Right atrium auricular region (tissue), 2 donors: ENCODE measurements at regions not wholly inside any gene's neighbourhood (a gene's known extent, or its start where the extent isn't known, plus 50 kb on each side); places are given as distances from the start of the nearest gene placed in this dataset.
A peak's percentile ranks its signal among the peaks of the same experiment; 100 is the strongest.

Source experiments
- DNase-seq: peaks from one replicate; pipeline ENCODE4 v3.0.0-alpha.2; 2019; ENCODE audit warnings: low spot score
- H3K27ac ChIP-seq, 2 donors: fragments of 200-600 bp; sonication (generic); 1 replicate in 1 of 2; 2 replicates in 1 of 2; pipeline ENCODE4 v1.5.1; 2016 to 2019
- H3K27me3 ChIP-seq, 2 donors: fragments of 200-600 bp; sonication (generic); one replicate each; pipeline versions ENCODE4 v1.5.1 to v1.6.0; 2017 to 2019
- H3K36me3 ChIP-seq: fragments of 200-600 bp; sonication (generic); one replicate; pipeline ENCODE4 v1.5.1; 2016
- H3K4me1 ChIP-seq, 2 donors: fragments of 200-600 bp; sonication (generic); one replicate each; pipeline versions ENCODE4 v1.5.1 to v1.6.0; 2017 to 2019
- H3K4me3 ChIP-seq, 2 donors: fragments of 200-600 bp; sonication (generic); 1 replicate in 1 of 2; 2 replicates in 1 of 2; pipeline ENCODE4 v1.5.1; 2017 to 2019; ENCODE audit warnings: mild to moderate bottlenecking in 1 of 2, moderate library complexity in 1 of 2
- H3K9me3 ChIP-seq, 2 donors: fragments of 200-600 bp; sonication (generic); one replicate each; pipeline ENCODE4 v1.5.1; 2019
- CTCF ChIP-seq, 2 donors: fragments of 200-600 bp; sonication (generic); IDR thresholded peaks; one replicate each; pipeline ENCODE4 v1.5.1; 2019; ENCODE audit warnings: antibody characterized with exemption in 2 of 2

- DNase-seq: no peak
- H3K4me3 ChIP-seq: no peak overlapping the region
- H3K36me3 ChIP-seq: peaks cover 58% of the 10 kb centered on the region
- TF ChIP-seq CTCF (IDR thresholded peaks at IDR 0.05): no peak
- H3K4me1 ChIP-seq: peaks cover 0 to 31% of the 10 kb centered on the region in 2 donors
- no peaks in the 10 kb centered on the region for H3K9me3 ChIP-seq
- H3K27ac ChIP-seq: peak overlapping the region; percentile 62 to 71
- no peaks in the 10 kb centered on the region for H3K27me3 ChIP-seq
Observed at GRCh38 chr9:35552837-35553236, 52.2 kb upstream of the TESK1 start.

- peak; percentile 82 to 95 for TF ChIP-seq CTCF (IDR thresholded peaks at IDR 0.05)
- no peaks in the 10 kb centered on the region for H3K9me3 ChIP-seq
- H3K36me3 ChIP-seq: peaks cover 58% of the 10 kb centered on the region
- peaks cover 0 to 20% of the 10 kb centered on the region in 2 donors for H3K4me1 ChIP-seq
- peak; percentile 86 for DNase-seq
- H3K4me3 ChIP-seq: no peak overlapping the region
- no peaks in the 10 kb centered on the region for H3K27me3 ChIP-seq
- H3K27ac ChIP-seq: peak overlapping the region; percentile 62 to 71
Observed at GRCh38 chr9:35553670-35554543, 51.2 kb upstream of the TESK1 start.

- no peak for DNase-seq
- Histone ChIP-seq H3K27me3 (no peaks in the 10 kb centered on the region), H3K9me3 (no peaks in the 10 kb centered on the region), H3K4me1 (peaks cover 0 to 18% of the 10 kb centered on the region in 2 donors), H3K4me3 (no peak overlapping the region), H3K36me3 (peaks cover 62% of the 10 kb centered on the region), H3K27ac (no peak overlapping the region)
- TF ChIP-seq CTCF (IDR thresholded peaks at IDR 0.05): no peak
Observed at GRCh38 chr9:35555246-35555701, 49.8 kb upstream of the TESK1 start.
